DMS153 treated with DMSO at 0.1 percent for 48 hours (cell line): ENCODE measurements at regions not wholly inside any gene's neighbourhood (a gene's known extent, or its start where the extent isn't known, plus 50 kb on each side); places are given as distances from the start of the nearest gene placed in this dataset.

Source experiments
- DNase-seq: peaks from one replicate; lab custom pipeline; 2025; ENCODE audit not compliant: unreplicated experiment; lab: John Stamatoyannopoulos, UW

DNA sequence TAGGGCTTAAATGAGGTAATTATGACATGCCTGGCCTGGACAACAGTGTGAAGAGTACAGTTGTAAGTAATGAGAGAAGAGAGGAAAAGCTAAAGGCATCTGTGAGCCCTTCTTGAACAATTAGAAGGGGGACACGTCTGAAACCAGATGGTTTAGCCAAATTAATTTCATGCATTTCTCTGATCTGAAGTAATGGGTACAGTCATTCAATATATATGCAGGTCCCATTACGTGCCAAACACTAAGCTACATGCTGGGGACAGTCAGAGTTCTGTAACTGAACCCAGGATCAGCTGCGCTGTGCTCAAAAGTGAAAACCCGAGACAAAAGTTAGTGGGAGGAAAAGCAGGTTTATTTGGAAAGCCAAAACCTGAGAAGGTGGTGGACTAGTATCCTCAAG is 207.2 kb upstream of the TMTC1 start:
- no peak for DNase-seq

GRCh38 chr12:29983851-29984250 is 200.1 kb upstream of the TMTC1 start:
- DNase-seq: no peak

DNA sequence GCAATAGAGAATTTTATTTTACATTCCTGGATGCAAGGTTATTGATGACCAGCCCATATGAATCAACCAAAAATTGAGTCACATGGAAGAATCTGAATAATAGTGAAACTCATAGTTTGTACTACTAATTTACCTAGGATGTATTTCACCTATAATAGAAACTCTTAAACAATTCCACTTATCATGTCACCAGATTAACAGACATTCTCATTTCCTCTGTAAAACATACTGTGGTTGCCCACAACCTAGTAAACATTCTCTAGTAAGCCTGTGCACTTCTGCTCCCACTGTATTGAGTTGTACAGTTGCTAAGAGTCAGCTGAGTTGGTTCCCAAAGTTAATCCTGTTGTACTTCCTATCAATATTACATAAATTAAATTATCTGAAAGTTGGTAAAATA is 196.6 kb upstream of the TMTC1 start:
- DNase-seq: no peak

- no peak for DNase-seq
Measured at GRCh38 chr12:29971446-29971845, 187.7 kb upstream of the TMTC1 start.

GRCh38 chr12:29970501-29970900 is 186.8 kb upstream of the TMTC1 start:
- no peak for DNase-seq

DNA sequence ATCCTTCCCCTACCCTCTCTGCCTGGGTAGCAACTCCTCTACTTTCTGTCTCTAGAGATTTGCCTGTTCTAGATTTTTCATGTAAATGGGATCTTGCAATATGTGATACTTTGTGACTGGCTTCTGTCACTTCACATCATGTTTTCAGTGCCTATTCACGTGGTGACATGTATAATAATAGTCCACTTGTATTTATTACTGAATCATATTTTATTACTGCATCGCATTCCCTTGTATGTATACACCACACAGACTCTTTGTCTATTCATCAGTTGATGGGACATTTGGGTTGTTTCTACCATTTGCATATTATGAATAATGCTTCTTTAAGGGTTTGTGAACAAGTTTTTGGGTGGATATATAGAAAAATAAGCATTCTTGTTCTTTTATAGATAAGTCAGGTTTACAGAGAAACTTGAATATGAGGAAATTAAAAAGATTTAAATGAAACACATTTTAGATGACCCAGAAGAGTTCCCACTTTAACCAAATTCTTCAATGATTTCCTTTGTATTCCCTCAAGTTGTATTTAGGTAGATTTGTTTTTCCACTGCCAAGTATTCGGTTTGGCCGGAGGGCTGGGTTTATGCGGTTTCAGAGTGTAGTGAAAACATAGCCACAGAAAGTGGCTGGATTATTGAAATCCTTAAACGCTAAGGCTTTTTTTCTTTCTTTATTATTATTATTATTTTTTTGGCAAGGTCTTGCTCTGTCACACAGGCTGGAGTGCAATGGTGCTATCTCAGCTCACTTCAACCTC is 178.7 kb upstream of the TMTC1 start:
- no peak for DNase-seq

DNA sequence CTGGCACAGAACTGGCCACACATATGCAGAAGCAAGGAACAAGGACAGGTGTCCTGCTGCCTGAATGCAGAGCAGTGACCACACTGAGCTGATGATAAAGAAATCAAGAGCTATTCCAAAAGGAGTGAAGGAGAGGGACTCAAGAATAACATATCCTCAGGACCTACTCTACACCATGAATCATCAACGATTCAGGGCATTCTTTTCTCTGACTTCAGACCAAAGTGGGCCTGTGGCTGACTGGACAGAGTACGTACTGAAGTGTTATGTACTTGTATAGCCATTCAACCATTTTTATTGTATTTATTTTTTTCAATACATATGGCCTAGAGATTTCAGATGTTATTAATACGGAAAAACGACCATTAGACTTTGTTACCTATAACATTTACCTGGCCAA is 177.5 kb upstream of the TMTC1 start:
- no peak for DNase-seq

- no peak for DNase-seq
Measured at GRCh38 chr12:29960122-29960521, 176.4 kb upstream of the TMTC1 start.

GRCh38 chr12:29957835-29958234 is 174.1 kb upstream of the TMTC1 start:
- no peak for DNase-seq

DNA sequence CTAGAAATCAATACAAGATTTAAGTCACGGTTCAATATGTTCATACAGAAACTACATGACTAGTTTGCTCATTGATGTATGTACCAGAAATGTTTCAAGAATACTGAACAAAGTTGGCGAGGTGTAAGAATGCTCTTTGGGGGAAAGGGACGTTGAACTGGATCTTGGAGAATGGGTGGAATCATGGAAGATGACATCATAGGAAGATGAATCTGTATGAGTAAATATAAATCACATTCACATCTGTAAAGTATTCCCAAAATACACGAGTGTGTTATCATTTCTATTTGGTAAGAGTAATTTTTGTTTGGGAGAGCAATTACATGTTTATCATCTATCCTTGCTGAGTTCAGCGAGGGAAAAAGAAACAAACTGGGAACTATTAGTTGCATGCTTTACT is 162.2 kb upstream of the TMTC1 start:
- DNase-seq: no peak

GRCh38 chr12:29944269-29945000 is 160.7 kb upstream of the TMTC1 start:
- peak; percentile 23 for DNase-seq

DNA sequence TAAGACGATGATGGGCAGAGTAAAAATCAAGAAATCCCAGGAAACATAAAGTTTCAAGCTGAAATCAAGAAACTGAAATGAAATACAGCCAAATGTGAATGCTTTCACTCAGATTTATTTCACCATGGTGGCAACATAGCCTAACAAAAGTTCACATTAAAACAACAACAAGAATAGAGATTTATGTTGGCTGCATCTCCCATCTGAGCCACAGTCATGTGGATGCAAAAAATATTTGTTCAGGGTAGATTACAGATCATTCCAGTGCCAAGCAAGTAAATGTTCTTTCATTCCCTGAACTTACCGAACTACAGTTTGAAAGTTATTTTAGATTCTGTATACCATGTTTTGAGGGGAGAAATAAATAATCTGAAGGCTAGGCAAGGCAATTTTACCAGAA is 159.9 kb upstream of the TMTC1 start:
- no peak for DNase-seq

- DNase-seq: no peak
Measured at GRCh38 chr12:29940811-29941210, 157.1 kb upstream of the TMTC1 start.

DNA sequence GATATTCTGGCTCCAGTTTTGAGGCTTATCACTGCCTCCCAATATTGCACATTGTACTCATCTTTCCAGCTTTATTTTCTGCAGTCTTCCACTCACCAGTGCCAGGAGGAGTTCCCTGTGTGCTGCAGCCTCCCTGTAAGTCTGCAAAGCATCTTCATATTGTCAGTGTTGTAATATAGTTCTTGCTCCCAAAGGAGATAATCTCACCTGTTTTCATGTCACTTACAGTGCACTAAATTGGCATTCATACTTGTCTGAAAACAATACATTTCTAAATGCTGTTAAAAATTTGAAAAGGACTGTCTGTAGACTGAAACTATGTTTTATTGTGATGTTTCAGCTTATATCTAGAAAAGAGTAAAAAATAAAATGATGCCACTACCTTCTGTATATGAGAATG is 146.8 kb upstream of the TMTC1 start:
- no peak for DNase-seq

DNA sequence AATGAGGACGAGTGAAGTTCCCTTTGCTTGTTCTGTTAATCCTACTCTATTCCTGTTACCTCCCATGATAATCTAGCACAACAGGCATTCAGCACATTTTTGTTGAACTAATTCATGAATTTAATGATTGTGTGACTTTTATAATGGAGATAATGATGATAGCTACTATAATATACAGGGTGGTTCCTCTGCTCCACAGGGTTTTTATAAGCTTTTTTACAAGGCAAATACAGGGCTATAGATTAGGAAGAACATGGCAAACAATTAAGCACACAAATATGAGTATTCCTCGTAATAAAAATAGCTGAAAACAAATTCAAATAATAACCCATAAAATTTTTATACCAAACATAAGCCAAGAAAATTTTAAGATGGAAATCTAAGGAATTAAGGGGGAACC is 145.6 kb upstream of the TMTC1 start:
- no peak for DNase-seq

DNA sequence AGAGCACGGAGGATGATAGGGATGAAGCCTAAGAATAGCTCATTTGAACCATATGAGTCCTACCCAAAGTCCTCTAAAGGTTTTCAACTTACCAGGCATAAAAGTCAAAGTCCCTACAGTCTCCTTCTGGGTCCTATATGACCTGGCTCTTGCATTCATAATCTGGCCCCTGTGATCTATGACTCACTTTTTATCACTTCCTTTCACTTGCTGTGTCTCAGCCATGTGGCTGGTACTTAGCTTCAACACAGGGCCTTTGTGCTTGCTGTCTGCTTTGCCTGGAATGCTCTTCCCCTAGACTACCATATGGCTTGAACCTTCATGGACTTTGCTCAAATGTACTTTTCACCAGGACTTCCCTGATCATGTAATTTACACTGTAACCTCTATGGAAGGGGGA is 137.6 kb upstream of the TMTC1 start:
- no peak for DNase-seq

DNA sequence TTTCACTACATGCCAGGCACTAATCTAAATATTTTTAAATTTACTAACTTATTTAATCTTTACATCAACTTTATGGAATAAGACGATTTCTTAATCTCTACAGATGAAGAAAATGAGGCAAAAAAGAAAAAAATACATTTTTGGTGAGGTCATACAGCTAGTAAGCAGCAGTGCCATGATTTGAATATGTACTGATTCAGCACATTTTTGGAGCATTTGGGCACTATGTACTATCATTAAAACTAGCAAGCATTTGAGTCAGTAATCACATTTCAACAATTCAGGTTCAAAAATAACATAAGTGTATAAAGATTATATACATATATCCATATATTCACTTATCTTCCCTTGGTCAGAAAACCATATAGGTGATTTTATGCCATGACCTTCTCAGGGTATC is 124.4 kb upstream of the TMTC1 start:
- no peak for DNase-seq

- no peak for DNase-seq
Measured at GRCh38 chr12:29907461-29907860, 123.7 kb upstream of the TMTC1 start.

GRCh38 chr12:29902043-29902442 is 118.3 kb upstream of the TMTC1 start:
- DNase-seq: no peak

DNA sequence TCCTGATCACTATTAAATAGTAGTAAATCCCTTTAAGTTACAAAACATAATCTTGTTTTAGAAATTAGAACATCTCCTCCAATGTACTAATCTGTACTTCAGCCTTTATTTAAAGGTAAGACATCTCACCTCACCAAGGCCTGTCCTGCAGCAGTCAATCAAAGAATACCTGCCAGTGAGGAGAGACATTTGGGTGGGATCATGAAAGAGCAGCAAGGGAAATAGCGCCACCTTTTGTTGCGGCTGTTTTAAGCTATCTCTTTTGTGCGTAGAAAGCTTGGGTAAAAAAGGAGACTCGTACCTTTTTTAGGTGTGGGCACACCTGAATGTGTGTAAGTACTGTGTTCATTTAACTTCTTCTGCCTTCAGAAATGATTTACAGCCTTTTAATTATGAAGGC is 117.8 kb upstream of the TMTC1 start:
- no peak for DNase-seq

GRCh38 chr12:29899212-29899931 is 115.6 kb upstream of the TMTC1 start:
- DNase-seq: no peak

GRCh38 chr12:29895966-29896365 is 112.2 kb upstream of the TMTC1 start:
- DNase-seq: no peak
